GM12891 (cell line): ENCODE measurements at regions not wholly inside any gene's neighbourhood (a gene's known extent, or its start where the extent isn't known, plus 50 kb on each side); places are given as distances from the start of the nearest gene placed in this dataset.

Experiments
- DNase-seq: peaks from one replicate; pipeline ENCODE4 v3.0.0; 2011; ENCODE audit warnings: low spot score; ENCODE audit not compliant: insufficient read length
- FAIRE-seq: peaks from 2 replicates; lab custom pipeline; 2011; peaks lifted over from hg19 to GRCh38; lab: Jason Lieb, UNC
- PAX5 ChIP-seq: IDR thresholded peaks from 2 replicates; pipeline ENCODE4 v1.6.1; 2011; ENCODE audit warnings: low read length, moderate library complexity, mild to moderate bottlenecking; ENCODE audit not compliant: insufficient read depth, severe bottlenecking
- POLR2A ChIP-seq: IDR thresholded peaks from 2 replicates; pipeline ENCODE4 v1.6.1; 2011; ENCODE audit warnings: low read depth, low read length, control low read depth
- POLR2AphosphoS5 ChIP-seq: IDR thresholded peaks from 2 replicates; pipeline ENCODE4 v1.6.1; 2011; ENCODE audit warnings: low read depth, low read length, control low read depth
- POU2F2 ChIP-seq: IDR thresholded peaks from 2 replicates; pipeline ENCODE4 v1.6.1; 2011; ENCODE audit warnings: low read depth, mild to moderate bottlenecking, control low read depth, low read length, moderate library complexity
- SPI1 ChIP-seq: IDR thresholded peaks from 2 replicates; pipeline ENCODE4 v1.6.1; 2011; ENCODE audit warnings: low read depth, low read length, control low read depth
- TAF1 ChIP-seq: IDR thresholded peaks from 2 replicates; pipeline ENCODE4 v1.6.1; 2011; ENCODE audit warnings: low read depth, low read length, control low read depth

DNA sequence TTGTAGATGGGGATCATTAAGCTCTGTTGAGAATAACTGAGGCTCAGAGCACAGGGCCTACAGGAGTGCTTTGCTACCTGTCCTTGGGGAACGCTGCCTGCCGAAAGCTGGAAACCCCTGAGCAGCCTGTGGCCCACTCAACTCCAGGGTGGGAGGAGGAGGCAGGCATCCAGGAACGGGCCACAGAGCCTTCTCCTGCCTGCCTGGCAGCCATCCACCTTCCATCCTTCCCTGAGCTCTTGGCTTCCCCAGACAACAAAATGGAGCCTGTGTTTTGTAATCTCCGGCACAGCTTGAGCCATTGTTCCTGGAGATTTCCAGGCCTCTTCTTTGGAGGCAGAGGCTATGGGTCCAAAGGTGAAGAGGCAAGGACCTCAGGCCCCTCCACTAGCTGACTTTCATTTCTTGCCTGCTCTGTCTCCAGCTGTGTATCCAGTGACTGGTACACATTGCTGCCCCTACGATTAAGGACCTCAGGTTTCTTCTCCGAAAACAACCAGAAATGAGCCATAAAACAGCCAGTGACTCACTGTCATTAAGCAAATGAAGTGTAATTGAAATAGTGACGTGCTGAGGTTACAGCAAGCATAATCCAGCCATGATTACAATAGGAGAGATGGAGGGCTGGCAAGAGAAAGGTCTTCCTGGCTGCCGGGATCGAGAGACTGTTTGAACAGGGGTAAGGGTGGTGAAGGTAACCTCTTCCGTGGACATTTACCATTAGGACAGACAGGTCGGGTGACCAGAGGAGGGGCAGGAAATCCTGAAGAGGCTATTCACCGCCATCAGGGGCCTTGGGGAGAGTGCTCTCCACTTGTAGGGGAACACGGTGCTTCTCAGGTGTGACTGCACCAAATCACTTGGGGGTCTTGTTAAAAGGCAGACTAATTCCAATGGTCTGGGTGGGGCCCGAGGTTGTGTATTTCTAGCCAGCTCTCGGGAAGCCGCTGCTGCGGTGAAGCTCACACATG, 56.3 kb upstream of the KCNA5 start:
- FAIRE-seq (no peak), DNase-seq (no peak)
- no peak for TF ChIP-seq TAF1
- TF ChIP-seq POLR2AphosphoS5 = no peak
- TF ChIP-seq POLR2A = no peak
- TF ChIP-seq SPI1 = no peak
- TF ChIP-seq PAX5 = no peak
- TF ChIP-seq POU2F2 = no peak

DNA sequence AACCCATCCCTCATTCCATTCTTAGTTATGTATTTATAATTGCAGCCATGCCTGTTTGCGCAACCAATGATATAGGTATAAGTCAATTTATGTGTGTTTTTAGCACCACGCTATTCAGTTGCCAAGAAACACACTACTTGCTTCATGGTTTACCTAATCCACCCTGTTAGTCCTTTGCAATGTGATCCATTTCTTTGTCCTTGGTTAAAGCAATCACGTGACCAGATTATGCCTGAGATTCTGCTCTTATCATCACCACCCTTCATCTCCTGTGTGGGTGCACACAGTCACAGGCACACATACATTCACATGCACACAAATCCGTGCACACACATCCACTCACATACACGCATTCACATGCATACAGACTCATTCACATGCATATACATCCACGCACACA, 52.3 kb upstream of the KCNA5 start:
- TF ChIP-seq POLR2AphosphoS5 = no peak
- FAIRE-seq = peak; percentile 66
- no peak for DNase-seq

DNA sequence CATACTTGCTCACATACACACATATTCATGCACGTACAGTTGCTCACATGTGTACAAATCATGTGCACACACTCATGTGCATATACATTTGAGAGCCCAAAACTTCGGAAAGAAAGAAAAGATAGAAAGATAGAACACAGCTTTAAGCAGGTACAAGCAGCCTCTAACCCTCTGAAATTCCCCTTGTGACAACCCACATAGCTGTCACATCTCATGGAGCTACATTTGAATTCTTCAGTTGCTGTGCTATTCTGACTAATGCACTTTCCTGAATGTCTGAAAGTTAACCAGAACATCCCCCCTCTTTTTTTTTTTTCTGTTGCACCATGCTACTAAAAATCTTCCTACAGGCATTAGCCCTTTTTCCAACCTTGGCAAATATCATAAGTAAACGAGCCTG, 51.9 kb upstream of the KCNA5 start:
- no peak for TF ChIP-seq PAX5
- TF ChIP-seq SPI1 = no peak
- TF ChIP-seq POU2F2 = no peak
- no peak for TF ChIP-seq TAF1
- no peak for TF ChIP-seq POLR2AphosphoS5
- no peak for TF ChIP-seq POLR2A
- DNase-seq (no peak), FAIRE-seq (no peak)

DNA sequence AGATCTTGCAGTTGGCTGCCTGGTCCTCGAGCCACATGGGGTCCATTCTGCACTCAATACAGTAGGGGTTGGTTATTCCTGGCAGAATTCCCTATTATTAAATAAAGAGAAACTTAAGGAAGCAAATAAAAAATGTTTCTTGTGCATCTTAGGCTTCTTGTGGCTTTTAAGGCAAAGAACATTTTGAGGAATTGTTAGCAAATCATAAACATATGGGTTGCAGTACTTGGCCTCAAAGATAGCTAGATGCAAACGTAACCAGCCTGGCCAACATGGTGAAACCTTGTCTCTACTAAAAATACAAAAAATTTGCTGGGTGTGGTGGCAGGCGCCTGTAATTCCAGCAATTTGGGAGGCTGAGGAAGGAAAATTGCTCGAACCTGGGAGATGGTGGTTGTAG, 50.8 kb upstream of the KCNA5 start:
- FAIRE-seq = no peak
- TF ChIP-seq TAF1 (no peak), POLR2A (no peak), PAX5 (no peak), POLR2AphosphoS5 (no peak), POU2F2 (no peak), SPI1 (no peak)
- no peak for DNase-seq
